ENCODE measurements at regions not wholly inside any gene's neighbourhood (a gene's known extent, or its start where the extent isn't known, plus 50 kb on each side); places are given as distances from the start of the nearest gene placed in this dataset.
"Not testable (repeated sequence)": the region's sequence is repeated elsewhere in the genome, so short reads cannot be mapped to it uniquely, and the experiment has no call there.

- DNase-seq (ENCODE audit: low spot score); intact Hi-C loops (cut with DNase I); ATAC-seq: not testable (repeated sequence)
Measured at GRCh38 chr7:131676850-131677249, 120.4 kb upstream of the PODXL start.

- DNase-seq (ENCODE audit: low spot score) (no peak), ATAC-seq (no peak)
- intact Hi-C loops (cut with DNase I), result no loop called here
Measured at GRCh38 chr7:131674131-131674530, 117.7 kb upstream of the PODXL start.

GRCh38 chr7:131673576-131673975 is 117.1 kb upstream of the PODXL start:
- DNase-seq (ENCODE audit: low spot score), result no peak

GRCh38 chr7:131670406-131670805 is 114.0 kb upstream of the PODXL start:
- no peak for DNase-seq (ENCODE audit: low spot score)
- no peak for ATAC-seq
- intact Hi-C loops (cut with DNase I), result no loop called here

More at GRCh38 chr7:131673576-131673975, 117.1 kb upstream of the PODXL start:
- intact Hi-C loops (cut with DNase I), result no loop called here
- ATAC-seq, result no peak

- DNase-seq (ENCODE audit: low spot score) (peak; percentile 2), ATAC-seq (no peak)
- intact Hi-C loops (cut with DNase I), result no loop called here
Measured at GRCh38 chr7:131667699-131668098, 111.3 kb upstream of the PODXL start.

GRCh38 chr7:131665021-131665420 is 108.6 kb upstream of the PODXL start:
- DNase-seq (ENCODE audit: low spot score), result peak; percentile 5
- no peak for ATAC-seq
- intact Hi-C loops (cut with DNase I), result no loop called here

GRCh38 chr7:131664570-131664969 is 108.1 kb upstream of the PODXL start:
- DNase-seq (ENCODE audit: low spot score), result peak; percentile 19

GRCh38 chr7:131662301-131662873 is 106.0 kb upstream of the PODXL start:
- peak; percentile 42 for DNase-seq (ENCODE audit: low spot score)
- intact Hi-C loops (cut with DNase I); ATAC-seq: not testable (repeated sequence)

More at GRCh38 chr7:131664570-131664969, 108.1 kb upstream of the PODXL start:
- intact Hi-C loops (cut with DNase I), result no loop called here
- no peak for ATAC-seq

- DNase-seq (ENCODE audit: low spot score) (peak; percentile 41), ATAC-seq (no peak)
- intact Hi-C loops (cut with DNase I), result no loop called here
Measured at GRCh38 chr7:131657881-131658280, 101.5 kb upstream of the PODXL start.

- DNase-seq (ENCODE audit: low spot score) (peak; percentile 0), ATAC-seq (no peak)
- intact Hi-C loops (cut with DNase I), result no loop called here
Measured at GRCh38 chr7:131656980-131657723, 100.7 kb upstream of the PODXL start.

GRCh38 chr7:131655866-131656265 is 99.4 kb upstream of the PODXL start:
- intact Hi-C loops (cut with DNase I), result no loop called here
- no peak for DNase-seq (ENCODE audit: low spot score)

GRCh38 chr7:131655447-131655846 is 99.0 kb upstream of the PODXL start:
- ATAC-seq (no peak), DNase-seq (ENCODE audit: low spot score) (no peak)
- intact Hi-C loops (cut with DNase I), result no loop called here

More at GRCh38 chr7:131655866-131656265, 99.4 kb upstream of the PODXL start:
- no peak for ATAC-seq

- ATAC-seq (peak; percentile 91), DNase-seq (ENCODE audit: low spot score) (peak; percentile 94)
- intact Hi-C loops (cut with DNase I), result loop anchor here (5.0 kb wide), 1 partner anchor 147 kb away; no protein-coding TSS in a partner anchor
Measured at GRCh38 chr7:131654668-131655326, 98.4 kb upstream of the PODXL start.

GRCh38 chr7:131654249-131654558 is 97.8 kb upstream of the PODXL start:
- ATAC-seq, result no peak
- DNase-seq (ENCODE audit: low spot score), result no peak
- intact Hi-C loops (cut with DNase I), result loop anchor here (5.0 kb wide), 1 partner anchor 147 kb away; no protein-coding TSS in a partner anchor

- intact Hi-C loops (cut with DNase I), result loop anchor here (5.0 kb wide), 1 partner anchor 146 kb away; no protein-coding TSS in a partner anchor
Measured at GRCh38 chr7:131653418-131654248, 97.2 kb upstream of the PODXL start.

GRCh38 chr7:131652934-131653333 is 96.5 kb upstream of the PODXL start:
- DNase-seq (ENCODE audit: low spot score) (no peak), ATAC-seq (no peak)
- intact Hi-C loops (cut with DNase I), result loop anchor here (5.0 kb wide), 1 partner anchor 146 kb away; no protein-coding TSS in a partner anchor

More at GRCh38 chr7:131653418-131654248, 97.2 kb upstream of the PODXL start:
- DNase-seq (ENCODE audit: low spot score), result no peak
- no peak for ATAC-seq

GRCh38 chr7:131652194-131652593 is 95.8 kb upstream of the PODXL start:
- intact Hi-C loops (cut with DNase I), result loop anchor here (5.0 kb wide), 1 partner anchor 145 kb away; no protein-coding TSS in a partner anchor
- DNase-seq (ENCODE audit: low spot score), result no peak
- no peak for ATAC-seq

- no peak for DNase-seq (ENCODE audit: low spot score)
- intact Hi-C loops (cut with DNase I), result loop anchor here (5.0 kb wide), 1 partner anchor 143 kb away; no protein-coding TSS in a partner anchor
- no peak for ATAC-seq
Measured at GRCh38 chr7:131649879-131650278, 93.5 kb upstream of the PODXL start.

- DNase-seq (ENCODE audit: low spot score) (no peak), ATAC-seq (peak; percentile 78)
- intact Hi-C loops (cut with DNase I), result no loop called here
Measured at GRCh38 chr7:131649003-131649541, 92.6 kb upstream of the PODXL start.

All from sciatic nerve (tissue), 2 donors.